Thoracic aorta (tissue), 2 donors: ENCODE measurements at regions not wholly inside any gene's neighbourhood (a gene's known extent, or its start where the extent isn't known, plus 50 kb on each side); places are given as distances from the start of the nearest gene placed in this dataset.
"Not testable (repeated sequence)": the region's sequence is repeated elsewhere in the genome, so short reads cannot be mapped to it uniquely, and the experiment has no call there.

Experiments
- ATAC-seq: fragments of 150-250 bp; one replicate; pipeline ENCODE4 v1.8.0; 2017; ENCODE audit warnings: low read depth; ENCODE audit not compliant: insufficient number of reproducible peaks, low FRiP score
- DNase-seq: peaks from one replicate; pipeline ENCODE4 v3.0.0-alpha.2; 2020; ENCODE audit warnings: low spot score
- H3K27ac ChIP-seq, 2 donors: fragments of 200-600 bp; sonication (generic); 1 replicate in 1 of 2; 2 replicates in 1 of 2; pipeline ENCODE4 v1.5.1; 2016; ENCODE audit warnings: mild to moderate bottlenecking in 2 of 2, moderate library complexity in 2 of 2
- H3K27me3 ChIP-seq: fragments of 200-600 bp; sonication (generic); replicated peaks from 2 replicates; pipeline ENCODE4 v1.6.0; 2016; ENCODE audit warnings: mild to moderate bottlenecking; ENCODE audit not compliant: insufficient read depth
- H3K36me3 ChIP-seq: fragments of 200-600 bp; sonication (generic); one replicate; pipeline ENCODE4 v1.5.1; 2016
- H3K4me1 ChIP-seq, 2 donors: fragments of 200-600 bp; sonication (generic); 1 replicate in 1 of 2; 2 replicates in 1 of 2; pipeline versions ENCODE4 v1.5.1 to v1.6.0; 2016; ENCODE audit warnings: low read depth in 2 of 2, mild to moderate bottlenecking in 1 of 2; ENCODE audit not compliant: control insufficient read depth in 1 of 2
- H3K4me3 ChIP-seq: fragments of 200-600 bp; sonication (generic); 2 replicates; pipeline ENCODE4 v1.5.1; 2016; ENCODE audit warnings: mild to moderate bottlenecking
- H3K9me3 ChIP-seq: fragments of 200-600 bp; sonication (generic); 2 replicates; pipeline ENCODE4 v1.5.1; 2016
- CTCF ChIP-seq: fragments of 200-600 bp; sonication (generic); IDR thresholded peaks from one replicate; pipeline ENCODE4 v1.5.1; 2019; ENCODE audit warnings: antibody characterized with exemption

DNA sequence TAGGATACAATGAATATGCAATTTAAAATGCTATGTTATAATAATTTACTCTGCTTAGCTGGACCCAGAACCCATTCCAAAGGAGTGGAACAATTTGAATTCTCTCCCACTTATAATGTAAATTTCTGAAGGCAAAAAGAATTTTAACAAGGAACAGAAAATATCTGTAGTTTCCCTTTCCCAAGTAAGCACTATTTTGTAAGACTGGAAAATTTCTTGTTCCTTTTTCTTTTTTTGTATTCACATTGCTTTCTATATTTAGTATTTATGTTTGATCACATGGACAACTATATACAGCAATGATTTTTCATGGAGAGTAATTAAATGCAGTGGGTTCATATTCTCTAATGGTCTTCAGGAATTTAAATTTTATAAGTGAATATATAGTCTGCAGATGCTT is 127.4 kb downstream of the GPR85 start:
- no peak overlapping the region for H3K4me3 ChIP-seq
- TF ChIP-seq CTCF: no peak
- no peak overlapping the region for H3K27ac ChIP-seq
- DNase-seq: no peak
- no peaks in the 10 kb centered on the region for H3K9me3 ChIP-seq
- H3K36me3 ChIP-seq: no peaks in the 10 kb centered on the region
- no peak for ATAC-seq
- H3K27me3 ChIP-seq: peaks cover 3% of the 10 kb centered on the region
- H3K4me1 ChIP-seq: no peaks in the 10 kb centered on the region

DNA sequence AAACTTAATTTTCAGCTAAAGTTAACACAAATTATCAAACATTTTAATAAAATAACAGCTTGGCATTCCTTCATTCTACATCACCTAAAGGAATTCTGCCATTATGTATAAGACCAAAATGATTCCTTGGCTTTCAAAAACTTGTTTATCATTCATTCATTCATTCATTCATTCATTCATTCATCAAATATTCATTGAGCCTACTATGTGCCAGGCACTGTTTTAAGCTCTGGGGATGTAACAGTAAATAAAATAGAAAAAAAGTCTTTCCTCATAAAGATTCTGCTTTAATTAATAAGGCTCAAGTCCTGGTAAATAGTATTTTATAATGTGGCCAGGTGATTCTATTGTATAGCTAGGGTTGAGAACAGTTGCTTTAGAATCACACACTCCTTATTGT is 127.9 kb downstream of the GPR85 start:
- no peak for ATAC-seq
- TF ChIP-seq CTCF: no peak

GRCh38 chr7:112957901-112958300 is 128.7 kb downstream of the GPR85 start:
- Histone ChIP-seq H3K36me3 (no peaks in the 10 kb centered on the region), H3K27me3 (peaks cover 3% of the 10 kb centered on the region), H3K9me3 (no peaks in the 10 kb centered on the region), H3K27ac (no peak overlapping the region), H3K4me3 (no peak overlapping the region), H3K4me1 (no peaks in the 10 kb centered on the region)
- no peak for ATAC-seq
- TF ChIP-seq CTCF: no peak
- DNase-seq: no peak

More for the DNA sequence above, 127.9 kb downstream of the GPR85 start:
- Histone ChIP-seq H3K27me3 (peaks cover 3% of the 10 kb centered on the region), H3K4me1 (no peaks in the 10 kb centered on the region), H3K9me3 (no peaks in the 10 kb centered on the region), H3K4me3 (no peak overlapping the region), H3K27ac (no peak overlapping the region), H3K36me3 (no peaks in the 10 kb centered on the region)
- no peak for DNase-seq

DNA sequence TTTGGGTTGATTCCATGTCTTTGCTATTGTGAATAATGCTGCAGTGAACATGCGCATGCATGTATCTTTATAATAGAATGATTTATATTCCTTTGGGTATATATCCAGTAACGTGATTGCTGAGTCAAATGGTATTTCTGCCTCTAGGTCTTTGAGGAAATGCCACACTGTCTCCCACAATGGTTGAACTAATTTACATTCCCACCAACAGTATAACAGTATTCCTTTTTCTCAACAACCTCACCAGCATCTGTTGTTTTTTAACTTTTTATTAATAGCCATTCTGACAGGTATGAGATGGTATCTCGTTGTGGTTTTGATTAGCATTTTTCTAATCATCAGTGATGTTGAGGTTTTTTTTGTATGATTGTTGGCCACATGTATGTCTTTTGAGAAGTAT is 133.6 kb downstream of the GPR85 start:
- H3K36me3 ChIP-seq, DNase-seq, H3K9me3 ChIP-seq, H3K27ac ChIP-seq, H3K27me3 ChIP-seq, H3K4me3 ChIP-seq, ATAC-seq, H3K4me1 ChIP-seq: not testable (repeated sequence)

- Histone ChIP-seq H3K9me3 (no peaks in the 10 kb centered on the region), H3K36me3 (no peaks in the 10 kb centered on the region), H3K27ac (no peak overlapping the region), H3K4me3 (no peak overlapping the region), H3K4me1 (no peaks in the 10 kb centered on the region), H3K27me3 (no peaks in the 10 kb centered on the region)
- no peak for TF ChIP-seq CTCF
- no peak for DNase-seq
- no peak for ATAC-seq
Observed at GRCh38 chr7:112951070-112951469, 135.6 kb downstream of the GPR85 start.

GRCh38 chr7:112949682-112950081 is 136.9 kb downstream of the GPR85 start:
- DNase-seq, H3K9me3 ChIP-seq, H3K4me1 ChIP-seq, ATAC-seq, H3K36me3 ChIP-seq, H3K27ac ChIP-seq, H3K27me3 ChIP-seq, H3K4me3 ChIP-seq: not testable (repeated sequence)
